Non-pigmented ciliary epithelial cell (primary cell): ENCODE measurements at regions not wholly inside any gene's neighbourhood (a gene's known extent, or its start where the extent isn't known, plus 50 kb on each side); places are given as distances from the start of the nearest gene placed in this dataset.
"Not testable (repeated sequence)": the region's sequence is repeated elsewhere in the genome, so short reads cannot be mapped to it uniquely, and the experiment has no call there.

Experiments
- DNase-seq: peaks from one replicate; pipeline ENCODE4 v3.0.0-alpha.2; 2010; ENCODE audit warnings: low read depth

- DNase-seq = not testable (repeated sequence)
Measured at GRCh38 chr20:25864963-25865714, 168.5 kb upstream of the ZNF337 start.

GRCh38 chr20:25864326-25864962, 167.8 kb upstream of the ZNF337 start:
- no peak for DNase-seq

- no peak for DNase-seq
Measured at GRCh38 chr20:25863536-25864325, 167.1 kb upstream of the ZNF337 start.

- not testable (repeated sequence) for DNase-seq
Measured at GRCh38 chr20:25862967-25863530, 166.4 kb upstream of the ZNF337 start.

GRCh38 chr20:25860531-25861150, 164.0 kb upstream of the ZNF337 start:
- no peak for DNase-seq

- no peak for DNase-seq
Measured at GRCh38 chr20:25859649-25860530, 163.2 kb upstream of the ZNF337 start.

GRCh38 chr20:25858495-25859425, 162.1 kb upstream of the ZNF337 start:
- DNase-seq = no peak

- not testable (repeated sequence) for DNase-seq
Measured at GRCh38 chr20:25857091-25857788, 160.6 kb upstream of the ZNF337 start.

GRCh38 chr20:25856256-25856884, 159.7 kb upstream of the ZNF337 start:
- DNase-seq = no peak

- DNase-seq = not testable (repeated sequence)
Measured at GRCh38 chr20:25855451-25856156, 159.0 kb upstream of the ZNF337 start.

- not testable (repeated sequence) for DNase-seq
Measured at GRCh38 chr20:25854666-25855065, 158.0 kb upstream of the ZNF337 start.

- DNase-seq = not testable (repeated sequence)
Measured at GRCh38 chr20:25853718-25854388, 157.2 kb upstream of the ZNF337 start.

GRCh38 chr20:25852968-25853717, 156.5 kb upstream of the ZNF337 start:
- DNase-seq = not testable (repeated sequence)

- not testable (repeated sequence) for DNase-seq
Measured at GRCh38 chr20:25850133-25850532, 153.5 kb upstream of the ZNF337 start.

- DNase-seq = no peak
Measured at GRCh38 chr20:25848222-25848621, 151.6 kb upstream of the ZNF337 start.

- DNase-seq = not testable (repeated sequence)
Measured at GRCh38 chr20:25844640-25845039, 148.0 kb upstream of the ZNF337 start.

- DNase-seq = not testable (repeated sequence)
Measured at GRCh38 chr20:25813511-25813910, 116.9 kb upstream of the ZNF337 start.
